GDM1 (cell line): ENCODE measurements at regions not wholly inside any gene's neighbourhood (a gene's known extent, or its start where the extent isn't known, plus 50 kb on each side); places are given as distances from the start of the nearest gene placed in this dataset.
"Not testable (repeated sequence)": the region's sequence is repeated elsewhere in the genome, so short reads cannot be mapped to it uniquely, and the experiment has no call there.

Experiments
- DNase-seq: peaks from one replicate; lab custom pipeline; 2025; lab: John Stamatoyannopoulos, UW

DNA sequence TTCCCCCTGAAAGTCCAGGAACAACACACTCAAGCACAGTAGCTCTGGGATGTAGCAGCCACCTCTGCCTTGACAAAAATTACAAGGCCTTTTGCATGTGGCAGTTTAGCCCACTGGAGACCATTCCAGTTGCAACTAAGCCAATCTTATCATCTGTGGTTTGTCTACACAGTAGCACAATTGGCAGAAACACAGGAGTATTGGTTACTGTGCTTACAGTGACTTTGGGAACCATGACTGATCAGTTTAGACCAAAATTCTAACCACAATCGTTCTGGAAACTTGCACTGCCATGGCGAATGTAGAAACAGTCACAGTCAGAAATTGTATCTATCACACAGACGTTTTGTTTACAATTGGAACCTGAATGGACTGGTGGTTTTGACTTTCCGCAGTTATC, 403.7 kb upstream of the MEIS1 start:
- no peak for DNase-seq

DNA sequence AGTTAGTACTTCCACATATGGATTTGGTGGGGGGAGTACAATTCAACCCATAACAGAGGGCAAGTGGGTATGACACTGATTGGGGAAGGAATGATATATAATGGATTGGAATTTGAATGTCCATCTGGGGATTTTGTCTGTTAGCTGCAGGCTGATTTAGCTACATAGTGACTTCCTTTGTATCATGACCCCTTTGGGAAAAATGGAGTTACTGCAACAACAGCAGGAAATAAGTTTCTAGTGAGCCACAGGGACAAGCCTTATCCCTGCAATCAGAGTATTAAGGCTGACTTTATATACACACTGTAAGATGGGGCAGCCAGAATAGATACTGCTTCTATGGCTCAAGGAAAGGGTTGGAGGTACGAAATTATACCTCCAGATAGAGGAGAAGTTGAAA, 404.4 kb upstream of the MEIS1 start:
- DNase-seq = no peak

GRCh38 chr2:66024391-66024790, 410.5 kb upstream of the MEIS1 start:
- DNase-seq = no peak

- no peak for DNase-seq
Measured at GRCh38 chr2:66021296-66021695, 413.6 kb upstream of the MEIS1 start.

GRCh38 chr2:66017763-66018162, 417.2 kb upstream of the MEIS1 start:
- DNase-seq = no peak

GRCh38 chr2:66014450-66014849, 420.5 kb upstream of the MEIS1 start:
- no peak for DNase-seq

GRCh38 chr2:66013456-66013855, 421.5 kb upstream of the MEIS1 start:
- DNase-seq = no peak

DNA sequence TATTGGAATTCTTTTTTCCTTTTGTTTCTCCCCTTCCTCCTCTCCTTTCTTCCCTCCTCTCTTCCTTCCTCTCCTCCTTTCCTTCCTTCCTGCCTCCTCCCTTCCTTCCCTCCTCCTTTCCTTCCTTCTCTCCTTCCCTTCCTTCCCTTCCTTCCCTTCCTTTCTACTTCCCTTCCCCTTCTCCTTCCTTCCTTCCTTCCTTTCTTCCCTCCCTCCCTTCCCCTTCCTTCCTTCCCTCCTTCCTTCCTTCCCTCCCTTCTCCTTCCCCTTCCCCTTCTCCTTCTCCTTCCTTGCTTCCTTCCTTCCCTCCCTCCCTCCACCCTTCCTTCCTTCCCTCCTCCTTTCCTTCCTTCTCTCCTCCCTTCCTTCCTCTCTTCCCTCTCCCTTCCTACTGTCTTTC, 431.0 kb upstream of the MEIS1 start:
- no peak for DNase-seq

GRCh38 chr2:66001538-66001937, 433.4 kb upstream of the MEIS1 start:
- no peak for DNase-seq

GRCh38 chr2:66000901-66001300, 434.0 kb upstream of the MEIS1 start:
- DNase-seq = no peak

DNA sequence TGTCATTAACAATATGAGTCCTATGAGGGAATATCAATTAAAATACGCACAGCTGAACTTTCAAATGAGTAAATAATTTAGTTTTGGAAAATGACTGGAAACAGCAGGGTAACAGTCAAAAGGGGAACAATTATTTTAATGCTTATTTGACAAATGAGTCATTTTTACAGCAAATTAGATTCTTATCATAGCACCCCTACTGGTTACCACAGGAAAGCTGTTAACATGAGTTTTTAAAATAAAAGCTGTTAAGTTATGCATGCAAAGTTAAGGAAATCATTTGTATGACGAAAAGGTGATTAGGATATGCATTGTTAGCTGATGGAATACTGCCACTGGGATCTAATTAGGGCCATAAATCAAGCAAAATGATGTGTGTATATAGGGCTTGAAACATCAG, 435.1 kb upstream of the MEIS1 start:
- DNase-seq = no peak

DNA sequence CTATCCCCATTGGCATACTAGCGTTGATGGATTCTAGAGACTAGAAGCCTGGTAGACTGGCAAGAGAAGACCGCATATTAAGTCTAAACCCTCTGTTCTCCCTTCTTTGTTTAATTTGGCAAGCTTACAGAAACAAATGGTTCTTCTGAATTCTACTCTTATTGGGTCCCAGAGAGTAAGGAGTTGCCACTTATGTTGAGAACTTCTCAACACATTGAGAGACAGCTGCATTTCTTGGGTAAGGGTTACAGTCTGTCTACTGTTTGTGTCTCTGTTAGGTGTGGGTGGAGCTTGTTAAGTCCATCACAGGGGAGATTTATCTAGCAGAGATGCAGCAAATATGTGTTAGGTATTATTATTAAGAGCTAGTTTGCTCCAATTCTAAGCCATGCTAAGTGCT, 435.8 kb upstream of the MEIS1 start:
- no peak for DNase-seq

DNA sequence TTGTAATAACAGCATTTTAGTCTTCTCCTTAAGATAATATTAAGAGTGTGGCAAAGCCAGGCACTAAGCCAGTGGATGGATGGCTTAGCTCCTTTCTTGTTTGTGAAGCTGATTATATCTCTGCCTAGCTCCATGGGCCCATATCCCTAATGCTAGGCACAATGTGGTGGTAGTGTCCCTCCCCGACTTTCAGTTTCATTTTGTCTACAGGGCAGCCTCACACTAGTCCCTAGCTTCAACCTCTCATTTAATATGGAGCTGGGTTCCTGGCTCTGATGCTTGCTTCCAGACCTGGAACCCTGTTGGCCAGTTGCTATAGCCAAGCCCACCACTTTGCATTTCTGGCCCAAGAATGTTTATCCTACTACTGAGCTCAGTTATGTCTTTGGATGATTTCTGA, 437.0 kb upstream of the MEIS1 start:
- DNase-seq = no peak

DNA sequence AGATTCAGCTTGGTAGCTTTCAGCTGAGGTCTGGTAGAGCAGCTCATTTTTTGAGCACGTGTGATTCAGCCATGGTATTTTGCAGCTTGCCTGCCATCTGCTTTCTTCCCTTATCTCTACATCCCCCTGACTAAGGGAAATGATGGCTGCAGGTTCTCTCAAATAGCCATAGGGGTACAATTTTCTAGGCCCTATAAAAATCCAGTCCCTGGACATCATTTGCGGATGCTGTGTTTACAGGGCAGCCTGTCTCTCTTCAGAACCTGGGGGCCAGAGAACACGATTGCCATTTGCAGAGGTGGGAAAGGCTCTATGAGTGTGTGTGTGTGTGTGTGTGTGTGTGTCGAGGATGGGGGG, 442.7 kb upstream of the MEIS1 start:
- no peak for DNase-seq

GRCh38 chr2:65991381-65992197, 443.3 kb upstream of the MEIS1 start:
- DNase-seq = no peak

GRCh38 chr2:65985986-65986385, 448.9 kb upstream of the MEIS1 start:
- DNase-seq = no peak

- no peak for DNase-seq
Measured at GRCh38 chr2:65980531-65980930, 454.4 kb upstream of the MEIS1 start.

GRCh38 chr2:65979446-65979845, 455.5 kb upstream of the MEIS1 start:
- DNase-seq = no peak

GRCh38 chr2:65974067-65974723, 460.7 kb upstream of the MEIS1 start:
- DNase-seq = no peak

DNA sequence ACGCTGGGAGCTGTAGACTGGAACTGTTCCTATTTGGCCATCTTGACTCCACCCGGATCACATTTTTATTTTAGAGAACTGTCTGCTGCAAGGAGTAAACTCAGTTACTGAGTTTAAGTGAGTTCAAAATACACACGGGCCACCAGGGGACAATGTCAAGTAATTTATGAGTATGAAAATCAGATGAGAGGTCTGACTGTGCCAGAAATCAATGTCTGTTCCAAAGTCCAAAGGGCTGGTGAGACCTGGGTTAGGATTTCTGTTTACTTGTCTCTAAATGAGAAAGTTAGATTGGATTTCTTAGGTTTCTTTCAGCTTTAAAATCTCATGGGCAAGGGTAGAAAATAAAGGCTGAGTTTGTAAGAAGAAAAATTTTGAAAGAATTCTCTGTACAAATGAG, 465.8 kb upstream of the MEIS1 start:
- no peak for DNase-seq

DNA sequence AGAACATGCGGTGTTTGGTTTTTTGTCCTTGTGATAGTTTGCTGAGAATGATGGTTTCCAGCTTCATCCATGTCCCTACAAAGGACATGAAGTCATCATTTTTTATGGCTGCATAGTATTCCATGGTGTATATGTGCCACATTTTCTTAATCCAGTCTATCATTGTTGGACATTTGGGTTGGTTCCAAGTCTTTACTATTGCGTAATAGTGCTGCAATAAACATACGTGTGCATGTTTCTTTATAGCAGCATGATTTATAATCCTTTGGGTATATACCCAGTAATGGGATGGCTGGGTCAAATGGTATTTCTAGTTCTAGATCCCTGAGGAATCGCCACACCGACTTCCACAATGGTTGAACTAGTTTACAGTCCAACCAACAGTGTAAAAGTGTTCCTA, 471.6 kb upstream of the MEIS1 start:
- not testable (repeated sequence) for DNase-seq

DNA sequence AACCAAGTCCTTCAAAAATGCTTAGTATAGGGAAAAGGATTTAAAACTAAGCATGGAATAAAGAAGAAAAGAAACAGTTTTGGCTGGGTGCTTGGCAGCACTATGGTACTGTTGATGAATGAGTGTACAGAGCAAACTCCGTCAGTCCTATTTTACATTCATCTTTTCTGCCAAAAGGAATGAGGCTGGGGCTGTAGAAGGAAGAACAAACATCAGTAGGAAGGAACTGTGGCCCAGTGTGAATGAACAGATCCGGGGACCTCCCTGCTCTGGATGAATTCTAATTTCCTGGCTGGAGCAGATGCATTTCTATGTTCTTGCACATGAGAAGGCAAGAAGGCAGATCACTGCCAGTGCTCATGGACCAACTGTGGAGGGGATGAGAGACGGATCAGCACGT, 474.0 kb upstream of the MEIS1 start:
- DNase-seq = no peak

GRCh38 chr2:65957886-65958285, 477.0 kb upstream of the MEIS1 start:
- no peak for DNase-seq

GRCh38 chr2:65957454-65957853, 477.5 kb upstream of the MEIS1 start:
- no peak for DNase-seq
